ENCODE measurements at regions not wholly inside any gene's neighbourhood (a gene's known extent, or its start where the extent isn't known, plus 50 kb on each side); places are given as distances from the start of the nearest gene placed in this dataset.

DNA sequence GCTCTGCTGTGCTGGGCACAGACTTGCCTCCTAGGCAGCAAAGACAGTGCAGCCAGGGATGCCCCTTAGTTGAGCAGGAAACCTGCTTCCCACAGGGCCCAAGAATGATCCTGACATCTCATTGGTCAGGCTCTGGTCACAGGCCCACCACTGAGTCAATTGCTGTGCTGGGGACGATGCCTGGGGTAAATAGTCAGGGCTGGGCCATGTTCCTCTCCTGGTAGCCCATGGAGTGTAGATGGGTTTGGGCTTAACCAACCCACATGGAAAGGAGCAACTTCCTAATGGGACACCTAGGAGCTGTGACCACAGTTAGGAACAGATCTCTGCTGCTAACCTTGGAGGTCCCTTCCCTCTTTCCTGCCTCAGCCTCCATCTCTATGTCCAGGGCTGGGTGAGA, 212.5 kb upstream of the ZNF536 start:
- H3K4me3 ChIP-seq (ENCODE audit: insufficient read depth, low read length) = no peak overlapping the region
- no peaks in the 10 kb centered on the region for H3K79me2 ChIP-seq (ENCODE audit: insufficient read depth, low read length)
- H3K4me1 ChIP-seq (ENCODE audit: insufficient read depth, low read length) = no peaks in the 10 kb centered on the region
- DNase-seq (ENCODE audit: insufficient read length, low spot score, missing footprints) = no peak
- H4K20me1 ChIP-seq (ENCODE audit: insufficient read depth, low read length) = no peaks in the 10 kb centered on the region
- TF ChIP-seq, protein P1, sequence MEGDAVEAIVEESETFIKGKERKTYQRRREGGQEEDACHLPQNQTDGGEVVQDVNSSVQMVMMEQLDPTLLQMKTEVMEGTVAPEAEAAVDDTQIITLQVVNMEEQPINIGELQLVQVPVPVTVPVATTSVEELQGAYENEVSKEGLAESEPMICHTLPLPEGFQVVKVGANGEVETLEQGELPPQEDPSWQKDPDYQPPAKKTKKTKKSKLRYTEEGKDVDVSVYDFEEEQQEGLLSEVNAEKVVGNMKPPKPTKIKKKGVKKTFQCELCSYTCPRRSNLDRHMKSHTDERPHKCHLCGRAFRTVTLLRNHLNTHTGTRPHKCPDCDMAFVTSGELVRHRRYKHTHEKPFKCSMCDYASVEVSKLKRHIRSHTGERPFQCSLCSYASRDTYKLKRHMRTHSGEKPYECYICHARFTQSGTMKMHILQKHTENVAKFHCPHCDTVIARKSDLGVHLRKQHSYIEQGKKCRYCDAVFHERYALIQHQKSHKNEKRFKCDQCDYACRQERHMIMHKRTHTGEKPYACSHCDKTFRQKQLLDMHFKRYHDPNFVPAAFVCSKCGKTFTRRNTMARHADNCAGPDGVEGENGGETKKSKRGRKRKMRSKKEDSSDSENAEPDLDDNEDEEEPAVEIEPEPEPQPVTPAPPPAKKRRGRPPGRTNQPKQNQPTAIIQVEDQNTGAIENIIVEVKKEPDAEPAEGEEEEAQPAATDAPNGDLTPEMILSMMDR (IDR thresholded peaks at IDR 0.05; ENCODE audit: extremely low read depth, low read depth, low read length) = no peak
- no peak overlapping the region for H3K4me2 ChIP-seq (ENCODE audit: insufficient read depth, low read length)
- H2AFZ ChIP-seq (ENCODE audit: low read length) = no peak overlapping the region
- no peaks in the 10 kb centered on the region for H3K36me3 ChIP-seq (ENCODE audit: insufficient read depth, low read length)
- H3K27ac ChIP-seq (ENCODE audit: low read depth, low read length) = no peak overlapping the region
- no peaks in the 10 kb centered on the region for H3K27me3 ChIP-seq (ENCODE audit: insufficient read depth, low read length)
- H3K9me3 ChIP-seq (ENCODE audit: low read depth, low read length) = no peaks in the 10 kb centered on the region

DNA sequence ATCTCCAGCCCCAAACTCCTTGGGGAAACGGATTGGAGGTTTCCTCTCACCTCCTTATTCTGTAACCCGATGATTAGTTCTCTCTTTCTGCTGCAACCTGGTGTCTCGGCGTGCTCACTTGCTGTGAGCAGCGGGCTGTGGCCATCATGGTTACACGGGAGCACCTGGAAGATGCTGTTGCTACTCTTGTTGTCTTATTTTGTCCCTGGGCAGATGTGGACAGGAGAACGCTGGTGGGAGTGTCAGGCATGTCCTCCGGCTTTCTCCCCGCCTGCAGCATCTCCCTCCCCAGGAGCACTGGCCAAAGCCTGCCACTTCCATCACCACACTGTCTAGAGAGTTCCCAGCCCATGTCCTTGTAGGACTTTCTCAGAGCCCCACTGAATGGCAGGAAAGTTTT, 211.8 kb upstream of the ZNF536 start:
- Histone ChIP-seq H3K4me1 (ENCODE audit: insufficient read depth, low read length) (no peaks in the 10 kb centered on the region), H3K36me3 (ENCODE audit: insufficient read depth, low read length) (no peaks in the 10 kb centered on the region), H4K20me1 (ENCODE audit: insufficient read depth, low read length) (no peaks in the 10 kb centered on the region), H3K9me3 (ENCODE audit: low read depth, low read length) (no peaks in the 10 kb centered on the region), H3K27ac (ENCODE audit: low read depth, low read length) (no peak overlapping the region), H3K4me3 (ENCODE audit: insufficient read depth, low read length) (no peak overlapping the region), H3K4me2 (ENCODE audit: insufficient read depth, low read length) (no peak overlapping the region), H3K79me2 (ENCODE audit: insufficient read depth, low read length) (no peaks in the 10 kb centered on the region), H2AFZ (ENCODE audit: low read length) (no peak overlapping the region), H3K27me3 (ENCODE audit: insufficient read depth, low read length) (no peaks in the 10 kb centered on the region)
- no peak for DNase-seq (ENCODE audit: insufficient read length, low spot score, missing footprints)
- TF ChIP-seq, protein P1 (IDR thresholded peaks at IDR 0.05; ENCODE audit: extremely low read depth, low read depth, low read length) = no peak

DNA sequence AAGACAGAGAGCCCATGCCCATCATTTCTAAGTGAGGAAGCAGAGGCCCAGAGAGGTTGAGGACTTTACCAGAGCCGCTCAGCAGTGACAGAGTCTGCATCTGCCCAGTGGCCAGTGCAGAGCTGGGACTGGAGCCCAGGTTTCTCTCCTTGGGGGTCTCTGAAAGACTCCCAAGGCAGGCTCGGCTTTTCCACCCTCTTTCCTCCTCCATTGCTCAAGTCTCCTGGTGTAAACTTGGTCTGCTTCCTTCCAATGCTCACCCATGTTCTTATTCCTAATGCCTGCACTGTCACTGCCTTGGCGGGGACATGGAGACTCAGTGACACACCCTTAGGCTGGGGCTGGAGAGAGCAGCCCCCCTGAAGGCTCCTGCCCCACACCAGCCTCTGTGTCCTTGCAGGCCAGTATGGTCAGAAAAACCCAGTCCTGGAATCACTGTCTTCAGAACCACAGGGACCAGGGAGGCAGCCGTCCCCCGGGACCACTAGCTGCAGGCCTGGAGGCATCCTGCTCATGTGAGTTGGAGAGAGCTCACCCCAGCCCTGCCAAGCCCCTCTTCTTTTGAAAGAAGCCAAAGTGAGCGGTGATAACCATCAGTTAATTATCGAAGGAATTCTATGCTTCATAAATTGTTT, 211.0 kb upstream of the ZNF536 start:
- Histone ChIP-seq H3K79me2 (ENCODE audit: insufficient read depth, low read length) (no peaks in the 10 kb centered on the region), H3K4me1 (ENCODE audit: insufficient read depth, low read length) (no peaks in the 10 kb centered on the region), H3K27ac (ENCODE audit: low read depth, low read length) (no peak overlapping the region), H3K4me2 (ENCODE audit: insufficient read depth, low read length) (no peak overlapping the region), H3K4me3 (ENCODE audit: insufficient read depth, low read length) (no peak overlapping the region), H3K27me3 (ENCODE audit: insufficient read depth, low read length) (no peaks in the 10 kb centered on the region), H4K20me1 (ENCODE audit: insufficient read depth, low read length) (no peaks in the 10 kb centered on the region), H2AFZ (ENCODE audit: low read length) (no peak overlapping the region), H3K9me3 (ENCODE audit: low read depth, low read length) (no peaks in the 10 kb centered on the region), H3K36me3 (ENCODE audit: insufficient read depth, low read length) (no peaks in the 10 kb centered on the region)
- TF ChIP-seq, protein P1 (IDR thresholded peaks at IDR 0.05; ENCODE audit: extremely low read depth, low read depth, low read length) = no peak
- DNase-seq (ENCODE audit: insufficient read length, low spot score, missing footprints) = no peak

DNA sequence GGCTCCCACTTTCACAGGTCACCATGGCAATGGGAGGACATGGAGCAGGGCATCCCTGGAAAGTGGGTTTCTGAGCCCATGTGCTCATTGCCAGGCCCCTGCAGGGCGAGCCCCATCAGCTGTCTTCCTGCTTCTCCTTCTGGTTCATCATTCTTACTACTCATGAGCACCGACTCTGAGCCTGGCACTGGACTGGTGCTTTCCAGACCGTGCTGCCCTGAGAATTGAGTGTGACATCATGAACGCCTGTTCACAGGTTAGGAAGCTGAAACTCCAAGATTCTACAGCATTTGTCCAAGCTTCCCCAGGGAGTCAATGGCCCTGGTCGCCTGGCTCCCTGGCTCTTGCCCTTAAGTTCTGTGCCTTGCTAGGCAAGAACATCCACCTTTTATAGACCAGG, 210.4 kb upstream of the ZNF536 start:
- H3K27me3 ChIP-seq (ENCODE audit: insufficient read depth, low read length) = no peaks in the 10 kb centered on the region
- no peaks in the 10 kb centered on the region for H3K36me3 ChIP-seq (ENCODE audit: insufficient read depth, low read length)
- H3K4me2 ChIP-seq (ENCODE audit: insufficient read depth, low read length) = no peak overlapping the region
- H3K27ac ChIP-seq (ENCODE audit: low read depth, low read length) = no peak overlapping the region
- no peaks in the 10 kb centered on the region for H3K4me1 ChIP-seq (ENCODE audit: insufficient read depth, low read length)
- H3K9me3 ChIP-seq (ENCODE audit: low read depth, low read length) = no peaks in the 10 kb centered on the region
- H4K20me1 ChIP-seq (ENCODE audit: insufficient read depth, low read length) = no peaks in the 10 kb centered on the region
- H3K4me3 ChIP-seq (ENCODE audit: insufficient read depth, low read length) = no peak overlapping the region
- TF ChIP-seq, protein P1 (IDR thresholded peaks at IDR 0.05; ENCODE audit: extremely low read depth, low read depth, low read length) = no peak
- no peak for DNase-seq (ENCODE audit: insufficient read length, low spot score, missing footprints)
- no peaks in the 10 kb centered on the region for H3K79me2 ChIP-seq (ENCODE audit: insufficient read depth, low read length)
- H2AFZ ChIP-seq (ENCODE audit: low read length) = no peak overlapping the region
